Gastrocnemius medialis (tissue), 4 donors: ENCODE measurements at regions not wholly inside any gene's neighbourhood (a gene's known extent, or its start where the extent isn't known, plus 50 kb on each side); places are given as distances from the start of the nearest gene placed in this dataset.

Experiments
- CTCF ChIP-seq, 5 experiments: fragments of 450-650 bp in 3 of 5; fragments of 200-600 bp in 2 of 5; sonication (generic) in 2 of 5; IDR thresholded peaks in 4 of 5; conservative IDR thresholded peaks in 1 of 5; 1 replicate in 4 of 5; 2 replicates in 1 of 5; pipeline ENCODE4 v1.5.1; 2016 to 2019; ENCODE audit warnings: antibody characterized with exemption in 5 of 5, mild to moderate bottlenecking in 3 of 5, moderate library complexity in 3 of 5
- POLR2A ChIP-seq, 2 donors: fragments of 450-650 bp; IDR thresholded peaks; one replicate each; pipeline ENCODE4 v1.6.1; 2017; ENCODE audit warnings: antibody characterized with exemption in 2 of 2, mild to moderate bottlenecking in 2 of 2, moderate library complexity in 2 of 2

GRCh38 chr4:189299706-189300105, 641.0 kb upstream of the FRG1 start:
- no peak for TF ChIP-seq POLR2A (IDR thresholded peaks at IDR 0.05)
- no peak for TF ChIP-seq CTCF (IDR thresholded peaks at IDR 0.05 in 4 of 5, conservative IDR thresholded peaks at IDR 0.05 in 1 of 5)
